Stimulated activated naive B cell treated with anti-CD40 and anti-IgM and Interleukin-4, amounts not matched to agents 10 μg/mL and 1 μg/mL and 100 μg/mL, for 72 hours (primary cell): ENCODE measurements at regions not wholly inside any gene's neighbourhood (a gene's known extent, or its start where the extent isn't known, plus 50 kb on each side); places are given as distances from the start of the nearest gene placed in this dataset.

Experiments
- ATAC-seq, 2 donors: fragments of 150-1000 bp; cut with Tn5 transposase; replicated peaks; 2 replicates each; pipeline ENCODE4 v1.10.0; 2021; ENCODE audit warnings: moderate library complexity in 1 of 2
- DNase-seq: peaks from one replicate; pipeline ENCODE4 v3.0.0; 2021
- H3K27ac Mint-ChIP-seq: one replicate; pipeline ENCODE4 v1.8.0; 2022; ENCODE audit warnings: mild to moderate bottlenecking, mixed read lengths
- H3K27me3 Mint-ChIP-seq, 2 donors: one replicate each; pipeline ENCODE4 v1.8.0; 2022; ENCODE audit warnings: mixed read lengths in 2 of 2
- H3K36me3 Mint-ChIP-seq, 2 donors: one replicate each; pipeline ENCODE4 v1.8.0; 2022; ENCODE audit warnings: mixed read lengths in 2 of 2, mild to moderate bottlenecking in 1 of 2
- H3K4me1 Mint-ChIP-seq, 2 donors: one replicate each; pipeline ENCODE4 v1.8.0; 2022; ENCODE audit warnings: mixed read lengths in 2 of 2, mild to moderate bottlenecking in 1 of 2
- H3K4me3 Mint-ChIP-seq, 2 donors: one replicate each; pipeline ENCODE4 v1.8.0; 2022; ENCODE audit warnings: mild to moderate bottlenecking in 2 of 2, mixed read lengths in 2 of 2, moderate library complexity in 1 of 2
- H3K9me3 Mint-ChIP-seq, 2 donors: one replicate each; pipeline ENCODE4 v1.8.0; 2022; ENCODE audit warnings: mixed read lengths in 2 of 2, mild to moderate bottlenecking in 1 of 2

- Mint-ChIP-seq H3K4me1 (peaks cover 9 to 10% of the 10 kb centered on the region in 2 donors), H3K36me3 (peaks cover 3 to 4% of the 10 kb centered on the region in 2 donors), H3K27me3 (no peaks in the 10 kb centered on the region), H3K9me3 (peaks cover 0 to under 1% of the 10 kb centered on the region in 2 donors), H3K27ac (peak overlapping the region; percentile 47), H3K4me3 (peak overlapping the region in 1 of 2 donors; percentile 22)
- ATAC-seq = peak; percentile 83
- DNase-seq = no peak
These were observed 77.9 kb upstream of the TNFSF4 start for GRCh38 chr1:173285048-173285447.

- H3K4me3 Mint-ChIP-seq = no peak overlapping the region
- no peak for ATAC-seq
- H3K27ac Mint-ChIP-seq = no peak overlapping the region
- no peak for DNase-seq
- peaks cover 20 to 34% of the 10 kb centered on the region in 2 donors for H3K4me1 Mint-ChIP-seq
- H3K9me3 Mint-ChIP-seq = peaks cover 9 to 13% of the 10 kb centered on the region in 2 donors
- no peaks in the 10 kb centered on the region for H3K27me3 Mint-ChIP-seq
- peaks cover 5 to 18% of the 10 kb centered on the region in 2 donors for H3K36me3 Mint-ChIP-seq
These were observed 80.7 kb upstream of the TNFSF4 start for GRCh38 chr1:173287785-173288184.

GRCh38 chr1:173293756-173294155, 86.6 kb upstream of the TNFSF4 start:
- ATAC-seq (no peak), DNase-seq (no peak)
- Mint-ChIP-seq H3K9me3 (peaks cover 11 to 13% of the 10 kb centered on the region in 2 donors), H3K27me3 (no peaks in the 10 kb centered on the region), H3K36me3 (peaks cover 3 to 22% of the 10 kb centered on the region in 2 donors), H3K4me3 (no peak overlapping the region), H3K4me1 (peaks cover 33 to 60% of the 10 kb centered on the region in 2 donors), H3K27ac (no peak overlapping the region)

DNA sequence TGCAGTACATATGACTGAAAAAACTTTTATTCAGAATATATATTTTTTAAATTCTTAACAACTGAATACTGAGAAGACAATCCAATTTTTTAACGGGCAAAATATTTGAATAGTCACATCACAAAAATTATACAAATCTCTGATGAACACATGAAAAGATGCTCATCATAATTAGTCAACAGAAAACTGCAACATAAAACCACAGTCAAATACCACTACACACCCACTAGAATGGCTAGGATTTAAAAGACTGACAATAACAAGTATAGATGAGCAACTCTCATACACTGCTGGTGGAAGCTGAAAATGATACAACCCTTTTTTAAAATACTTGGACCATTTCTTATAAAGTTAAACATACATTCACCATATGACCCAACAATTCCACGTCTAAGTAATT, 87.7 kb upstream of the TNFSF4 start:
- no peak overlapping the region for H3K4me3 Mint-ChIP-seq
- peaks cover 11 to 13% of the 10 kb centered on the region in 2 donors for H3K9me3 Mint-ChIP-seq
- DNase-seq = no peak
- no peak overlapping the region for H3K27ac Mint-ChIP-seq
- H3K36me3 Mint-ChIP-seq = peaks cover 4 to 18% of the 10 kb centered on the region in 2 donors
- no peak for ATAC-seq
- H3K4me1 Mint-ChIP-seq = peaks cover 41 to 70% of the 10 kb centered on the region in 2 donors
- H3K27me3 Mint-ChIP-seq = no peaks in the 10 kb centered on the region

GRCh38 chr1:173295391-173295790, 88.3 kb upstream of the TNFSF4 start:
- Mint-ChIP-seq H3K36me3 (peaks cover 1 to 18% of the 10 kb centered on the region in 2 donors), H3K4me1 (peaks cover 44 to 76% of the 10 kb centered on the region in 2 donors), H3K9me3 (peaks cover 10 to 13% of the 10 kb centered on the region in 2 donors), H3K4me3 (no peak overlapping the region), H3K27me3 (no peaks in the 10 kb centered on the region), H3K27ac (no peak overlapping the region)
- ATAC-seq (no peak), DNase-seq (no peak)

GRCh38 chr1:173295995-173296394, 88.9 kb upstream of the TNFSF4 start:
- H3K4me3 Mint-ChIP-seq = no peak overlapping the region
- DNase-seq (no peak), ATAC-seq (no peak)
- no peak overlapping the region for H3K27ac Mint-ChIP-seq
- no peaks in the 10 kb centered on the region for H3K27me3 Mint-ChIP-seq
- peaks cover 6 to 13% of the 10 kb centered on the region in 2 donors for H3K9me3 Mint-ChIP-seq
- peaks cover 43 to 73% of the 10 kb centered on the region in 2 donors for H3K4me1 Mint-ChIP-seq
- peaks cover 1 to 18% of the 10 kb centered on the region in 2 donors for H3K36me3 Mint-ChIP-seq

- Mint-ChIP-seq H3K4me3 (peak overlapping the region; percentile 26 to 27), H3K4me1 (peaks cover 35 to 62% of the 10 kb centered on the region in 2 donors), H3K27me3 (no peaks in the 10 kb centered on the region), H3K9me3 (peaks cover 0 to 1% of the 10 kb centered on the region in 2 donors), H3K36me3 (peaks cover 1 to 5% of the 10 kb centered on the region in 2 donors), H3K27ac (peak overlapping the region; percentile 67)
- DNase-seq = peak; percentile 73
- peak; percentile 95 for ATAC-seq
These were observed 90.8 kb upstream of the TNFSF4 start for GRCh38 chr1:173297798-173298391.

DNA sequence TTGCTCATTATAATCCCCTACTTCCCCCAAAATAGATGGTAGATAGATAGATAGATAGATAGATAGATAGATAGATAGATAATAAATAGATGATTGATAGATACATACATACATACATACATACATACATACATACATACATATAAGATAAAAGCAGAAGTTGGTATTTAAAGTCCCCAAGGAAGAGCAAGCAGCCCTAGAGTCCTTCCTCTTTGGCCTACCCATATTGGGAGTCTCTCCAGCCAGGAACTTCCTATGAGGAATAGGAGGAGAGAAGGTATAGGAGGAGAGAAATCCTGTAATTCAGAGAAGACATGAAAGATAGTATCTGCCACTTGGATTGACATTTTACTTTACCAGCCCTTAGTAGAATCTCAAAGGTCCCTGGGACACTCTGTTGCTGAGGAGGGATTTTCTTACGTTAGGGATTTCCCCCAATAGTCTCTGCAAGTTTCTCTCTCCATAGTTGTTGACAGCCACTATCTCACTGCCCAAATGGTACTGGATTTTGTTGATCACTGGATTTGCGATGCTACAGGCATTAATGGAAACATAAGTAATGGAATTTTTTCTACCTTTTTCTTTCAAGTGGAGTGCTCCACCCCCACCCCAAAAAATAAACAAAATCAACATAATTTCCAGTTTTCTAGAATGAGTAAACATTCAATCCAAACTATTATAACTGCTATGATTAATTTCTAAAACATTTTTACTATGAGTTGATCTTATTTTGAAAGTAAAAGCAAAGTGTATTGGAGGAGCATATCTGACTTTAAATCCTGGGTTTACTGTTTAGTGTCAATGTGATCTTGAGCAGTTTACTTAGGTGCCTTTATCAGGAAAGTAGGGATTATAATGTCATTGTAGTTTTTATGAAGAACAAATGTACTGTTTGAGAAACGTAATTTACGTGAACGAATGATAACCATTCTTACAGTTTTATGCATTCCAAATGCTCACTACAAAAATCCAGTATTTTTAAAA, 93.2 kb upstream of the TNFSF4 start:
- no peaks in the 10 kb centered on the region for H3K27me3 Mint-ChIP-seq
- ATAC-seq (peak; percentile 34 to 38), DNase-seq (no peak)
- H3K27ac Mint-ChIP-seq = peak overlapping the region; percentile 43
- H3K4me3 Mint-ChIP-seq = no peak overlapping the region
- peaks cover 7 to 17% of the 10 kb centered on the region in 2 donors for H3K36me3 Mint-ChIP-seq
- H3K4me1 Mint-ChIP-seq = peaks cover 46 to 76% of the 10 kb centered on the region in 2 donors
- peaks cover 1 to 4% of the 10 kb centered on the region in 2 donors for H3K9me3 Mint-ChIP-seq

DNA sequence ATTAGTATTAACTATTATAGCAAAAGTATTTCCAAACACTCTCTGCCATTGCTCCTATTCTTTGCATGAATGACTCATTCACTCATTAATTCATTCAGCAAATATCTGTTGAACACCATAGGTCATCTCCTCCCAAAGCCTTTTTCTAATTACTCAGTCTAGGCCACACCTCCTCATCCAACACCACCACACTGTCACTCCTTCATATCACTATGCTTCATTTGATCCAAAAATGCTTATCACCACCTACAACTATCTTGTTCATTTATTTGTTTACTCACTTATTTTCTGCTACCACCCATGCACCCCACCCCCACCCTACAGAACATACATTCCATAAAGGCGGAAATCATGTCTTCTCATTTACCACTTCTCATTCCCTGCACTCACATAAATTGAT, 94.4 kb upstream of the TNFSF4 start:
- peaks cover 44 to 75% of the 10 kb centered on the region in 2 donors for H3K4me1 Mint-ChIP-seq
- H3K27me3 Mint-ChIP-seq = no peaks in the 10 kb centered on the region
- H3K27ac Mint-ChIP-seq = no peak overlapping the region
- no peak overlapping the region for H3K4me3 Mint-ChIP-seq
- H3K36me3 Mint-ChIP-seq = peaks cover 13 to 22% of the 10 kb centered on the region in 2 donors
- H3K9me3 Mint-ChIP-seq = peaks cover 7 to 11% of the 10 kb centered on the region in 2 donors
- DNase-seq (no peak), ATAC-seq (no peak)

- peak overlapping the region; percentile 33 for H3K27ac Mint-ChIP-seq
- no peak for DNase-seq
- H3K4me3 Mint-ChIP-seq = no peak overlapping the region
- H3K36me3 Mint-ChIP-seq = peaks cover 13 to 25% of the 10 kb centered on the region in 2 donors
- no peaks in the 10 kb centered on the region for H3K27me3 Mint-ChIP-seq
- ATAC-seq = no peak
- H3K4me1 Mint-ChIP-seq = peaks cover 40 to 70% of the 10 kb centered on the region in 2 donors
- H3K9me3 Mint-ChIP-seq = peaks cover 9 to 15% of the 10 kb centered on the region in 2 donors
These were observed 95.2 kb upstream of the TNFSF4 start for GRCh38 chr1:173302366-173302765.

DNA sequence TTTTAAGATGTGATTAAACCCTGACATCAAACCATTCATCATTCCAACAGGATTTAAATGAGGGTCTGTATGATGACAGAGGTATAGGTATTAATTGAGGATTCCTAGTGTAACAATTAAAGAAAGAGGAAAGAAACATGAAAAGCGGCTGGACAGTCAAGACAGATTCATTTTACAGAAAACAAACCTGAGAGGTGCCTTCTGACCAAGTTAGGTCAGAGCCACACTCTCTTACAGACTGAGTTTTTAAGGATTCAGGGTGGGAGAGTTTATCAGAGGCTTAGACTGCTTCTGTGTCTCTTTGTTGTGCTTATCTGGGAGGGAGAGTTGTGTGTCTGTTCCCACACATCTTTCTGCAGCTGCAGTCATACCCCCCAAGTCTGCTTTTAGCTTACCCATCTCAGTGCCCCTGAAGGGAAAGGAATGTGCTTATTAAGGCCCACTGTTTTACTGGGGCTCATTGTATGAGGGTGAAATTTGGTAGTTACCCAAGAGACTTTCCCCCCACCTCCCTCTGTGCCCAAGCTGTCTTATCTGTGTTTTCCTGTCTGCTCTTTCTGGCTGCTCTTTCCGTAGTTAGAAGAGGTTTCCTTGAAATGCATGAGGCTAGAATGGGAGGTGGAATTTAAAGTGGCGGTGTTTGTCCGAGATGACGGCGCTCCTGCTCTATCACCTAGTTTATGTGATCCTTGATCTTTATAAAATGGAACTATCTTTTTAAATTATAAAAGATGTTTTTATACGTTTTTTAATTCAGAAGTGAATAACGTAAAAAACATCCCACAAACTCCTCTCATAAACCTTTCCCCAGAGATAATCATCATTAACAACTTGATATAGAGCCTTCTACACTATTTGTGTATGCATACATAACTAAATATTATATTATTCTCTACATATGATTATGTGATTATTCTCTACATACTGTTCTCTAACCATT, 96.0 kb upstream of the TNFSF4 start:
- Mint-ChIP-seq H3K27me3 (no peaks in the 10 kb centered on the region), H3K27ac (peak overlapping the region; percentile 20), H3K4me1 (peaks cover 33 to 62% of the 10 kb centered on the region in 2 donors), H3K9me3 (peaks cover 10 to 15% of the 10 kb centered on the region in 2 donors), H3K4me3 (no peak overlapping the region), H3K36me3 (peaks cover 15 to 27% of the 10 kb centered on the region in 2 donors)
- DNase-seq (no peak), ATAC-seq (no peak)

DNA sequence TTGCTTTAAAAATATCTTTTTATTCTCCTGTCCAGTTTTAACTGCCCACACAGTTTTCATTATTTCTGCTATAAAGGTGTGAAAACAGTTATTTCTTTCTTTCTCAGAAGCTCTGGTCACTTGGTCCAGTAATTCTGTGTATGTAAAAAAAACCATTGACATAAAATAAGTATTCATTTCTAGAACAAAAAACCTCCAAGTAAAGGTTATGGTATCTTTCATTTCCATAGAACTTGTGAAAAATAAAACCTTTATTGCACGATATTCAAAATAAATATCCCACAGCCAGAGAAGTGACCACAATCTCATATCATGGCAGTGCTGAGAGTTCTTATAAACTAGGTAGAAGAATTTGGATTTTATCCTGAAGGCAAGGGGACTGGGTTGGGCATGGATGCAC, 96.9 kb upstream of the TNFSF4 start:
- peaks cover 16 to 28% of the 10 kb centered on the region in 2 donors for H3K36me3 Mint-ChIP-seq
- peak overlapping the region; percentile 92 for H3K27ac Mint-ChIP-seq
- peak overlapping the region in 1 of 2 donors; percentile 48 for H3K4me3 Mint-ChIP-seq
- H3K9me3 Mint-ChIP-seq = peaks cover 10 to 15% of the 10 kb centered on the region in 2 donors
- peaks cover 28 to 55% of the 10 kb centered on the region in 2 donors for H3K4me1 Mint-ChIP-seq
- ATAC-seq = peak; percentile 74 to 84
- DNase-seq = no peak
- H3K27me3 Mint-ChIP-seq = no peaks in the 10 kb centered on the region

DNA sequence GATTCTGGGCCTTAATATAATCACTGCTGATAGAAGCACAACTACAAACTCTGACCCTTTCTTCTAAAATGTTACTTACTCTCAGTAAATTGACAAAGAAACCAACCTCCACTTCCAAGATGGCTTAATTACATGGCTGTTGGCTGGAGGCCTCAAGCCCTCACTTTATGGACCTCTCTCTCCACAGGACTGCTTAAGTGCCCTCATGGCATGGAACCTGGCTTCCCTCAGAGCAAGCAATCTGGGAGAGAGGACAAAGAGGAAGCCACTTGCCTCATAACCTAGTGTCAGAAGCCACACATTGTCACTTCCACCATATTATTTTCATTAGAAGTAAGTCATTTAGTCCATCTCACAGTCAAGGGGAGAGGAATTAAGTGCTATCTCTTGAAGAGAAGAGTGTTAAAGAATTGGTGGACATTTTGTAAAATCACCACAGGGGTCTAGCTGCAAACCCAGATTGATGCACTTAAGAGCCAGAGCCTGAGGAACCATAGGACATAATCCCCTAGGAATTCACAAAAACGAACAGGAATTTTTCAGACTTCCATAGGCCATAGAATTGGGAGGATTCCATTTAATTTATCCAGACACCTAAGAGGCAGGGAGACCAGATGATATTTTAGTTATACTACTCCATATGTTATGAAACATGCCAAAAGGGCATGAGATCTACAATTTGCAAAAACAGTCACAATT, 97.5 kb upstream of the TNFSF4 start:
- ATAC-seq (peak; percentile 15 to 22), DNase-seq (no peak)
- Mint-ChIP-seq H3K27me3 (no peaks in the 10 kb centered on the region), H3K36me3 (peaks cover 16 to 28% of the 10 kb centered on the region in 2 donors), H3K27ac (peak overlapping the region; percentile 92), H3K4me3 (no peak overlapping the region), H3K9me3 (peaks cover 12 to 15% of the 10 kb centered on the region in 2 donors), H3K4me1 (peaks cover 22 to 48% of the 10 kb centered on the region in 2 donors)
